IPS DF 4.7 (cell line): ENCODE measurements at regions not wholly inside any gene's neighbourhood (a gene's known extent, or its start where the extent isn't known, plus 50 kb on each side); places are given as distances from the start of the nearest gene placed in this dataset.
"Not testable (repeated sequence)": the region's sequence is repeated elsewhere in the genome, so short reads cannot be mapped to it uniquely, and the experiment has no call there.

Experiments used
- DNase-seq: peaks from one replicate; pipeline ENCODE4 v3.0.0-alpha.2; 2013; ENCODE audit warnings: low spot score; ENCODE audit errors: extremely low read depth

DNA sequence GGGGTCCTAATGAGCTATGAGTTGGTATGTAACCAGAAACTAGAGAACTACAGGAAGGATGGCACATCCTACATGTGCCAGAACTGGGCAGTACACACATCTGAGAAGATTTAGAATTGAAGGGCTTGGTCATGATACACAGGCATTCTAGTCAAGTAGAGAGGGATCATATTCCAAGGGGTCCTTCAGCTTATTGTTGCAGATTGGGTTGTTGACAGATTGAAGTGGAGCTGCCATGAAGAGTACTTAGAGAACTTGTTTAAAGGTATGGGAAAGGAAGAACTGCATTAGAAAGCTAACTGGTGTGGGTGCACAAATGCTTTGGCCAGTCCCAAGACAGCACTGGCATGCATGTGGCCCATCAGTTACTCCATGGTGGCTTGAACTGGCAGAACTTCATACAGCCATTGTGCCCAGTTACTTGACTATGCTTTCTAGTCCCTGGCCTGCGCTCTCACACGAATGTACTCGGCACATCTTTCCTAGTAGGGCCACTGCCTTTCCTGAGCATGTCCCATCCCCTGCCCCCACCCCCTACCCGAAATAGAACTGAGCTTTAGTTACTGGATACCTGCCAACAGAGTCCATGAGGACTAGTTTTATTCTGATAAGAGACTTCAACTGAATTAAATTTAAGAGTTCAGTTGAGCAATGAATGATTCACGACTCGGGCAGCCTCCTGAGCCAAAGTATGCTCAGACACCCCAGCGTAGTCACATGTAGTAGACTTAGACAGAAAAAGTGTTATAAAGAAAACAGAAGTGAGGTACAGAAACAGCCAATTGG is 64.0 kb downstream of the CCNG2 start:
- DNase-seq, result no peak

DNA sequence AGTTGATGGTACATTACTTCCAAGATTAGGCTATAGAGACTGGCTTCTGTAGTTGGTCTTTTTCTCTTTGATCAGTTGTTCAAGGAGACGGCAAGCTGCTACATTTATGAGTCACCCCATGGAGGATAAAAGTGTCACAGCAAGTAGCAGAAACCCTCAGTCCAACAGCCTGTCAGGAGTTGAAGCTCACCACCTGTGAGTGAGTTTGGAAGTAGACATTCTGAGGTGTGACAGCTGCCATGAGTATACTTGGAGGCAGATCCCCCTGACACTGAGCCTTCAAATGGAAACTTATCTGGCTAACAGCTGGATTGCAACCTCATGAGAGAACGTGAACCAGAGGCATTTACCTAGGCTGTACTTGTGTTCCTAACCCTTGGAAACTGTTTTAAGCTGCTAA is 68.0 kb downstream of the CCNG2 start:
- no peak for DNase-seq

DNA sequence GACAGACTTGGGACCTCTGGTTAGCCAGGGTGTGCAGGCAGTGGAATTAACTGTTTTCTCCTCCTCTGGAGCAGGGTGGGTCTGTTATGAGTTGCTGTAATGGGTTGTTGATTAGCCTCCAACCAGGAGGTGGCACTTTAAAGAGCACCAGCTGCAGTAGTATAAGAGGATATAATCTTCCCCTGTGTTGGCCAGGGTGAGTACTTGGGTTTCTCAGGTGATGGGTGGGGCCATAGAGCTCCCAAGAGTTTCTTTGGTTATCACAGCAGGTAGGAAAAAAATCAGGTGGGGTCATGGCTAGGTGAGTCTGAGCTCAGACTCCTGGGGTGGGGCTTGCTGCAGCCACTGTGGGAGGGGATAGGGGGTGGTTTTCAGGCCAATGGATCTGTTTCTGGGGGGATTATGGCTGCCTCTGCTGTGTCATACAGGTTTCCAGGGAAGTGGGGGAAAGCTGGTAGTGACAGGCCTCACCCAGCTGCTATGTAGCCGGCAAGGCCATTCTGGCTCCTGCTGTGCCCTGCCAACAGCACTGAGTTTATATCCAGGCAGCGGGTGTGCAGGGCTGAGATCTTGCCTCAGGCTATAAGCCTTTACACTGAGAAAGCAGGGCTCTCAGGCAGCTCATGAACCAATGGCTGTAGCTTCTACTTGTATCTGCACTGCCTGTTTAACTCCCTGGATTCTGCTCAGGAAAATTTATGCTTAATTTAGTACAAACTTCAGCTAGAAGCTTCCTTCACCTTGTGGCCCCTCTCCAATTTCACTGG is 70.1 kb downstream of the CCNG2 start:
- DNase-seq, result no peak

DNA sequence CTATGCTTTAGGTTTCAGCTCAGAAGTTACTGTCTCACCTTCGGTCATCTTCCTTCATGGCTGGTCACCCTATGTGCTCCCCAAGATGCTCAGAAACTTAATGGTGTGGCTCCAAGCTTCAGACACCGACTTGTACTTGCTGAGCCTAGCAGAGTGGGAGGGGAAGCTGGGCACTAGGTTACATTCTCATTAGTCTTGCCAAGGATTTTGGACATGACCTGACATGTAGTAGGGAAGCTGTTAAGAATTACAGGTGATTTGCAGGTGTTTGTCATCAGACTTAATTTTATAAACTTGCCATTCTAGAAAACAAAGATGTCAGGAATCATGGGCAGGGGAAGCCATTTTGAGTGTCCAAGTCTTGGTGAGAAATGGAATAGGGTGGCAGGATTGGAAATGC is 72.4 kb downstream of the CCNG2 start:
- DNase-seq, result no peak

DNA sequence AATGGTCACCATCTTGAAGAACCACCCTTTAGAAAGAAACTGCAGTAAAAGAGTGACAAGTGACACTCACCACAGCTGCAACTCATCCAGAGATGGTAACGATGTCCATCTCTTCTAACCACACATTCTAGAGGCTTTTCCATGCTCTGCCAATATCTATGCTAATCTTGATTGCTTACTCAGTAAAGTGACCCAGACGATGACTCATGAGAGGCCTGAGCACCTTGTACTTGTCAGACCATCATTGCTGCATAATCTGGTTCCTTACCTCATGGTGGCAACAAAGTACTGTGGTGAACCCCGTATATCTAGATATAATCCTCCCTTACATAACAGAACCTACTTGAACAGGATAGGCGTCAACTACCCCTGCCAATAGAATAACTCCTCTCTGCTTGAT is 75.6 kb downstream of the CCNG2 start:
- DNase-seq, result no peak

DNA sequence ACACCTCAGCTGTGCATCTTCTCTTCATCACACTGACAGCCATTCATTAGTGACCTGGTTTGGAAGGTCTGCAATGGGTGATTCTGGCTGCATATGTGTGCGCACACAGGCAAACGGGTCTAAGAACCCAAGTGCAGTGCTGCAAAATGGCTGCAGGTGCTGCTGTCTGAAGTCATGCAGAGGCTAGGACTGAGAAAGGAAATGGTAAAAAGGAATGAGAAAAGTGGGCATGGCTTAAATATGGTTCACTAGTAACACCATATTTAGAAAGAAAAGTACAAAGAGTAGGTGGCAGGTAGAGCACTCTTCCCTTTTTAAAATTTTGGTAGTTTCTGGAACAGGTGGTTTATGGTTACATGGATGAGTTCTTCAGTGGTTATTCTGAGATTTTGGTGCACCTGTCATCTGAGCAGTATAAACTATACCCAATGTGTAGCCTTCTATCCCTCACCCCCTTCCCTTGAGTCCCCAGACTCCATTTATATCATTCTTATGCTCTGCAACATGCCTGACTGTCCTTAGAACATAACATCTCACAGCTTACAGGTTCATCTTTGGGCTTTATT is 78.4 kb downstream of the CCNG2 start:
- no peak for DNase-seq

DNA sequence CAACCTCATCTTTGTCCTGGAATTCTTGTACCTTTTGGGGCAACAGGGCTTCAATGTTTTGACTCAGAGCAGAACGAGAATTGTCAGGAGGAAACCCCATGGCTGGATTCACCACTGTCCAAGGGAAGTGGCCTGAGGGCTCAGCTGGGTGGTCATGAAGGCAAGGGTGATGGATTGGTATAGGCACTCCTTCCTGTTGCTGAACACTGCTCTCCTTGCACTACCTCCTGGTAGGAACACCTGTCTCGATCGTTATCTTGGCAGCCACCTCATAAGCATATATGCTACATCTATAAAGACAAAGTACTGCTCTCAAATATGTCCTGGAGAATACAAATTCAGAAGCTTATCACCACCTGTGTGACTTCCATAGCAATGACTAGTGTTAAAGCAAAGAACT is 79.8 kb downstream of the CCNG2 start:
- DNase-seq, result no peak

DNA sequence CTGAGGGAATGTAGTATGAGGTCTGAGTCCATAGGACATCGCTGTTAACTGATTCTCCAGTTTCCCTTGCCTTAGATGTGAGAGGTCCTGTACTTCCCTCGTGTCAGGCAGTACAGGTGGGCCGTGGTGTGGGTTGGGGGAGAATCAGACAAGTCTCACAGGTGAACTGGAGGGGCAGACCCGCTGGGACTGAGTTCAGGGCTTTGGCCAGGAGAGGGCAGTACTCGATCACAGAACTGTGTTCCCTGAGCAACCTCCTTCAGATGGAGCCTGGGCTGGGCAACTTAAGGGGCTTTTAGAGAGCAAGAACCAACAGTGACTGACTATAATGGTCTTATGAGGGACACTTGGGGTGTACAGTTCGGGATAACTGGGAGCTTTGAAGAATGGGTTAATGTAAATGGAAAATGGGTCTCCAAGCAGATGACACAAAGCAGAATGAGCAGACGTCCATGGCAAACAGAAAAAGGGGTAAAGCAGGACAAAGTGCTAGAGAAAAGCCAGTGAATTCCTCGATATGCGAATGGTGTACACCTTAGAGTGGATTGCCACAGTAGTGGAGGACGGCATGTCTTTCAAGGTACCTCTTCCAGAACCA is 83.6 kb downstream of the CCNG2 start:
- peak; percentile 56 for DNase-seq

DNA sequence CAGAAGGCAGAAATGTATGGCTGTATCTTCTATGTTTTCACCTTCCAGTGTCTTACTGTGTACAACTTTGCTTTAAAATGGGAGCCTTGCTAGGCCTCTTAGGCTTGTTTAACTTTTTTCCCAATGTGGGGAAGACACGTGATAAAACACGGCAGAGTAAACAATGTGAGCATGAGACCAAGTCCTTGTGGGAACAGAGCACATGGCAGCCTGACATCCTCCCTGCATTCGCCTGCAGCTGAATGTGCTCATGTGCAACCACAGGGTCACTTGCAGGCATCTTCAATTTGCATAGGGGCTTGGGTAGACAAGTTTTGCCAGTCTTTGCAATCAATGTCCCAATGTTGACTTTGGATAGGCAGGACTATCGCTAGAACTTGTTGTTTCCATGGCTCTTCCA is 91.8 kb downstream of the CCNG2 start:
- no peak for DNase-seq

DNA sequence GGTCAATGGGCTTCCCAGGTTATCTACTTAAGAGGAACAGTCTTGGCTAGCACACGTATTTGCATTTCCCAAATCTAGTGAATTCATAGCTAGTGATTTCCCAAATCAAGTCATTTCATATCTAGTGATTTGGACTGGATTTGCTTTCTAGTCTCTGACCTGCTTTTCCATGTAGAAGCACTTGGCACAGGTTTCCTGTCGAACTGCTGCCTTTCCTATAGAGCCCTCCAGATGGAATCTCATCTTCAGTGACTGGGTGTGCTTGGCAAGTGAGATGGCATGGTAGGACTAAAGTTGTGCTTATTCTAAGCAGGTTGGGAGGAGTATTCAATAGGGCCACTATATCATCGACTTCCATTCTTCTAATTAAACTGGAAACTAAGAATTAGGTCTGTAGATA is 94.7 kb downstream of the CCNG2 start:
- DNase-seq, result no peak

DNA sequence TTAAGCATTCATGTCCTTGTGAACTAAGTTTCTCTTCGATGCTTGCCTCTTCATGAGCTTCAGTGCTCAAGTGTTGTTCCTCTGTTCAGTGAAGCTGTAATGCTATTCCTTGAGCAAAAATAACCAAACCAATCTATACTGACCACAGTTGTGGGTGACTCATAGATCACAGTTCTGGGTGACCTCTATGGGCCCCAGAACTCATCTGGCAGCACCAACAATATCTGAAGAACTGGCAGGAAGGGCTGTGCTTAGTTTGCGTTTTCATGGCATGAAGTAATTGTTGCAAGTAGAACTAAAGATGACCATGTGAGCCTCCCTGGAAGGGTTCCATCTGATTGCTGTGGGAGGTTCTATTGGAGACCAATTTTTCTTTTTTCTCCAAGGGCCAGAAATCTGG is 106.2 kb downstream of the CCNG2 start:
- no peak for DNase-seq

DNA sequence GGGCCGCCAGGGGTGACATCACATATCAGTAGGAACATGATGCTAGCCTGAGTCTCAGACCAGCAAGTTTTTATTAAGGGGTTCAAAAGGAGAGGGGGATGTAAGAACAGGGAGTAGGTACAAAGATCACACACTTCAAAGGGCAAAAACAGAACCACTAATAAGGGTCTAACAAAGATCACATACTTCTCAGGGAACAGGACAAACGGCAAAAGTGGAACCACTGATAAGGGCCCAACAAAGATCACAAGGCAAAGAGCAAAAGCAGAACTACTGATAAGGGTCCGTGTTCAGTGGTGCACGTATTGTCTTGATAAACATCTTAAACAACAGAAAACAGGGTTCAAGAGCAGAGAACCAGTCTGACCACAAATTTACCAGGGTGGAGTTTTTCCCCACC is 107.0 kb downstream of the CCNG2 start:
- not testable (repeated sequence) for DNase-seq

DNA sequence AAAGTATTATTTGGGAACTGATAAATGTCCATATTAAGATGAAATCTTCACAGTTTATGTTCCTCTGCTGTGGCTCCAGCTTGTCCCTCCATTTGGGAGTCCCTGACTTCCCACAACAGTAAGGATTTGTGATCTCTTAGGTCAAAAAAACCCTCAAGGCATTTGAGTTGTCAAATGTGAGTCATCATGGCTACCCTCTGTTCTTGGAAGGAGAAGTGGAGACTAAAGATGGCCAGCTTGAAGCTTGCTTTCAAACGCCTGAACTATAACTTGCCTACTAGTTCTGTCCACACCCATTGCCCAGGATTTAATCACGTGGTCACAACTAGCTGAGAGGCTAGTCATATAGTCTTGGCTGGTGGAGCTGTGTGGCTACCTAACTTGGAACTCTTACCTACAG is 107.8 kb downstream of the CCNG2 start:
- no peak for DNase-seq

DNA sequence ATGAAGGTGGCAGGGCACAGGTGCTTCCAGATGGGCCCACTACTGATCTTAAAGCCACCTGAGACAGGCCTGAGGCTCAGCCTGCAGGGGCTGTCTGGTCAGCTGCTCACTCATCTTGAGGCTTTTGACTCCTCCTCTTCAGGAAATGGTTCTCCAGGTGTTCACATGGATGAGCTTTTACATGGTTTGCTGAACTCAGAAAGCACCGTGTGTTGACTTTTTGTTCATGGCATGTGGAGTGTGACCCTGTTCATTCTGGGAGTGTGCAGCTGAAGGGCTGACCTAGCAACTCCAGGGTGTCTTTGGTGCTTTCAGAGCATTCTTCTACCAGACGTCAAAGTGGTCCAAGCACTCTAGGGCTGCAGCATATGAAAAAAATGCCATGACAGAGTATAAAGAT is 111.1 kb downstream of the CCNG2 start:
- no peak for DNase-seq

DNA sequence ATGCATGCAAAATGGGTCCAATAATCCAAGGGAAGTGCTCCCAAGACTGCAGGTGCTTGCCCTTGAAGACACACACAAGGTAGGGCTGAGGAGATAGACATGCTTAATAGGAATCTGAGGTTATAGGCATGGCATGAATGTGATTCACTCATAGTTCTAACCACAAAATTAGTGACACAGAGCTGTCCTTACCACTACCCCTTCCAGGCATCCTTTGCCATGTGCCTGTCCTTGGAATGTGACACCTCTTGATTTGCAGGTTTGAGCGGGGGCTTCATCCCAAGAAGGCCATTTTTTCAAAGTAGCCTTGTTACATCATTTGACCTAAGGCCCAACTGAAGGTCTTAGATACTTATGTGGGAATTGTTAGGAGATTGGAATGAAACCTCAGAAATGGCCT is 112.5 kb downstream of the CCNG2 start:
- no peak for DNase-seq

DNA sequence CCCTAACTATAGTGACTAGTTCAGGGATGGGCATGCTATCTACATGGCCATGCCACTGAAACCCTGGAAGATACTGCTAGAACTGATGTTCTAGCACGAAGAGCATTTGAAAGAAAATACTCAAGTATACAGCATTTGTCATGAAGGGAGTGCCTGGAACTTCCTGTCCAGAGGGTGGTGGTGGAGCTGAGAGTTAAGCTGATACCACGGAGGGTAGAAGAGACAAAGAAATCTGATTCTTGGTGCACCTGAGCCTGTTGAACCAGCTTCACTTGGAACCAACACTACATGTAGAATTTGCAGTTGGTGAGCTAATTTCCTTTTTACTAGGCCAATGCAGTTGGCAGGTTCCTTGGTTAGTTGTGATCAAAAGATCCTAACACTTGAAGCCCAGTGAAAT is 116.4 kb downstream of the CCNG2 start:
- no peak for DNase-seq

DNA sequence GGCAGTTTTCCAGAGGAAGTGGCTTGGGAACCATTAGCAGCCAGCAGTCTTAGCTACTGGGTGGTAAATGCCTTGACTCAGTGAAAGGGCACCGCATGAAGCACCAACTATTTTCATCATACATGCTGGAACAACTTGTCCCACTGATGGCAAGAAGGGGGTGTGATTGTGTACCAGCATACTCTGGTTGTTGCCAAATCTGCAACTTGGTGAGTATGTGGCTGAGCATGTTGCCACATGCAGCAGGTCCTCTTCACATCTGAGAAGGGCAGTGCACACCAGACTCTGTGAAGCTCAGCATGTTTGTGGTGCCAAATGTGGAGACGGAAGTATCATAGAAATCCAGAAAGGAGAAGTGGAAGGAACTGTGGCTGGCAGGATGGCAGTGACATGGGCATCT is 122.1 kb downstream of the CCNG2 start:
- DNase-seq, result not testable (repeated sequence)

DNA sequence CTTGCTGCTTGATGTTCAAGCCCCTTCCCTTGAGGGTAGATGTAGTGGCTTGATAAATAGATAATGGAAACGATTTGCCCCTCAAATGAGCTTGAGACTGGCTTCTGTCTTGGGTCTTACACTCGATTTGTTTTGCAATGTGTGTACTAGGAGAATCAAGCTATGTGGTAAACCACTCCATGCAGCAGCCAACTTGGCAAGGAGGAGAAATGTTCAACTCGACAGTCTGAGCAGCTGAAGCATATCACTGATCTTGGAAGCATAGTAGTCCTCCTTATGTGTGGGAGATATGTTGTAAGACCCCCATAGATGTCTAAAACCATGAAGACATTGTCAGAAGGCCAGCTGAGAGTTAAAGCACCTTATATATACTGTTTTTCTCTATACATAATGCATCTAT is 125.3 kb downstream of the CCNG2 start:
- DNase-seq, result no peak

DNA sequence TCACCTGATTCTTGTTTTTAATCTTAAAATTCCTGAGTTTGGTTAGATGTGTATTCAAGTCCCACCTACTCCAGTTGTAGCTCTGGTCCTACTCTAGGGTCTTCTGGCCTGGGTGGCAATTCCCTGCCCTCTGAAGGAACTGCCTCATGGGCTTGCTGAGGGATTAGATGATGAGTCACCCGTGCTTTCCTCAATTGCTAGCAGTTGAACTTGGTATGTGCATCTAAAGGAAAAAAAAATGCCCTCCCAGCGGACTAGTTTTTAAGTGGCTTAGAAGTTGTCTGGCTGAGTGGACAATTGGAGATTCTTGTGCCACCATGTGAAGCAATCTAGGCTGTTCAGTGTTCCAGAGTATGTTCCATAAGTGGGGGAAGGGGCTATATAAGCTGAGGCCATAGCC is 127.0 kb downstream of the CCNG2 start:
- no peak for DNase-seq

DNA sequence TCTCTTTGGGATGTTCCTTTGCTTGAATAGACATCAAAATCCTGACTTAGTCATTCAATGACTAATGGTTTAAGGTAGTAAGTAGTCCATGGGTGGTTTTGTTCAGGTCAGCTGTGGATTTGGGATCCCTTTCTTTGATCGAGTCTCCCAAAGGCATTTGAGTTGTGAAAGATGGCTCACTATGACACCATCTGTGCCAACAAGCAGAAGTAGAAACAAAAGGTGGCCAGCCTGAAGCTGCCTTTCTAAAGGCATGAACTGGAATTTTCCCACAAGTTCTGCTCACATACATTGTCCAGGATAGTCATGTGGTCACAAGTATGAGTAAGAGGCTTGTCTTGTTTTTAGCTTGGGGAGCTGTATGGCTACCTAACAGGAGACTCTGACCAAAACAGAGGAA is 129.9 kb downstream of the CCNG2 start:
- no peak for DNase-seq

DNA sequence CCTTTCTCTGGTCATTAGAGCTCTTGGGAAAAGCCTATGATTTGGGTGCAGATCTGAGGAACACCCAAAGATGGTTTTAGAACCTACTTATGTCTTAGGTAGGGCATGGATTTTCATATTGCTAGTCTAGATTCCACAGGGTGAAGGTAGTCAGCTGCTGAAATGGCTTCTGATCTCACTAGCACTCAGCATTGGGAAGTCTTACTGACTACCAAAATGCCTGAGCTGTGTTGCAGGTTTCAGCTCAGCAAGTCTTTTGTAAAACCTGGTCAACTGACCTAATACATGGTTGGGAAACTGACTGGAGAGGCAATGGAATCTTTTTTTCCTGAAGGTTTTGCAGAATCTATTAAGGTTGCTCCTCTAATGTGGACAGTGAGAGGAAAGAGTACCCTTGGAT is 136.4 kb downstream of the CCNG2 start:
- DNase-seq, result no peak

DNA sequence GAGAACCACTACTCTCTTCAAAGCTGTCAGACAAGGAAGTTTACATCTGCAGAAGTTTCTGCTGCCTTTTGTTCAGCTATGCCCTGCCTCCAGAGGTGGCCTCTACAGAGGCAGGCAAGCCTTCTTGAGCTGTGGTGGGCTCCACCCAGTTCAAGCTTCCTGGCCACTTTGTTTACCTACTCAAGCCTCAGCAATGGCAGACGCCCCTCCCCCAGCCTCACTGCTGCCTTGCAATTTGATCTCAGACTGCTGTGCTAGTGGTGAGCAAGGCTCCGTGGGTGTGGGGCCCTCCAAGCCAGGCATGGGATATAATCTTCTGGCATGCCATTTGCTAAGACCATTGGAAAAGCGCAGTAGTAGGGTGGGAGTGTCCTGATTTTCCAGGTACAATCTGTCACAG is 144.0 kb downstream of the CCNG2 start:
- not testable (repeated sequence) for DNase-seq
